GM13976 (cell line): ENCODE measurements at regions not wholly inside any gene's neighbourhood (a gene's known extent, or its start where the extent isn't known, plus 50 kb on each side); places are given as distances from the start of the nearest gene placed in this dataset.

Source experiments
- DNase-seq: peaks from one replicate; pipeline ENCODE4 v3.0.0; 2012; ENCODE audit warnings: low spot score
- in situ Hi-C: fragments of 300-500 bp; cut with MboI; formaldehyde crosslinking; loops from one replicate; pipeline ENCODE4 v1.12.0; 2022; ENCODE audit warnings: low sequenced_read_pairs, mixed read lengths, inconsistent platforms; ENCODE audit not compliant: unreplicated experiment
- TF ChIP-seq, protein P1 (sequence below): IDR thresholded peaks from 2 replicates; pipeline ENCODE4 v1.5.1; 2012; ENCODE audit warnings: borderline replicate concordance, mild to moderate bottlenecking; ENCODE audit not compliant: insufficient read depth; ENCODE audit errors: extremely low read depth, missing control alignments, control extremely low read depth

DNA sequence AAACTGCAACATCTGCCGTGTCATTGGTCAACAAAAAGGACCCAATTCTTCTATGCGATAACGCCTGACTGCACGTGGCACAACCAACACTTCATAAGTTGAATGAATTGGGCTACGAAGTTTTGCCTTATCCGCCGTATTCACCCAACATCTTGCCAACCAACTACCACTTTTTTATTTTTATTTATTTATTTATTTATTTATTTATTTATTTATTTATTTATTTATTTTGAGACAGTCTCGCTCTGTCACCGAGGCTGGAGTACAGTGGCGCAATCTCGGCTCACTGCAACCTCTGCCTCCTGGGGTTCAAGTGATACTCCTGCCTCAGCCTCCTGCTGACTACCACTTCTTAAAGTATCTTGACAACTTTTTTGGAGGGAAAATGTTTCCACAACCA lies 127.4 kb downstream of the RASSF9 start:
- in situ Hi-C loops = no loop called here
- TF ChIP-seq, protein P1, sequence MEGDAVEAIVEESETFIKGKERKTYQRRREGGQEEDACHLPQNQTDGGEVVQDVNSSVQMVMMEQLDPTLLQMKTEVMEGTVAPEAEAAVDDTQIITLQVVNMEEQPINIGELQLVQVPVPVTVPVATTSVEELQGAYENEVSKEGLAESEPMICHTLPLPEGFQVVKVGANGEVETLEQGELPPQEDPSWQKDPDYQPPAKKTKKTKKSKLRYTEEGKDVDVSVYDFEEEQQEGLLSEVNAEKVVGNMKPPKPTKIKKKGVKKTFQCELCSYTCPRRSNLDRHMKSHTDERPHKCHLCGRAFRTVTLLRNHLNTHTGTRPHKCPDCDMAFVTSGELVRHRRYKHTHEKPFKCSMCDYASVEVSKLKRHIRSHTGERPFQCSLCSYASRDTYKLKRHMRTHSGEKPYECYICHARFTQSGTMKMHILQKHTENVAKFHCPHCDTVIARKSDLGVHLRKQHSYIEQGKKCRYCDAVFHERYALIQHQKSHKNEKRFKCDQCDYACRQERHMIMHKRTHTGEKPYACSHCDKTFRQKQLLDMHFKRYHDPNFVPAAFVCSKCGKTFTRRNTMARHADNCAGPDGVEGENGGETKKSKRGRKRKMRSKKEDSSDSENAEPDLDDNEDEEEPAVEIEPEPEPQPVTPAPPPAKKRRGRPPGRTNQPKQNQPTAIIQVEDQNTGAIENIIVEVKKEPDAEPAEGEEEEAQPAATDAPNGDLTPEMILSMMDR = no peak
- no peak for DNase-seq

DNA sequence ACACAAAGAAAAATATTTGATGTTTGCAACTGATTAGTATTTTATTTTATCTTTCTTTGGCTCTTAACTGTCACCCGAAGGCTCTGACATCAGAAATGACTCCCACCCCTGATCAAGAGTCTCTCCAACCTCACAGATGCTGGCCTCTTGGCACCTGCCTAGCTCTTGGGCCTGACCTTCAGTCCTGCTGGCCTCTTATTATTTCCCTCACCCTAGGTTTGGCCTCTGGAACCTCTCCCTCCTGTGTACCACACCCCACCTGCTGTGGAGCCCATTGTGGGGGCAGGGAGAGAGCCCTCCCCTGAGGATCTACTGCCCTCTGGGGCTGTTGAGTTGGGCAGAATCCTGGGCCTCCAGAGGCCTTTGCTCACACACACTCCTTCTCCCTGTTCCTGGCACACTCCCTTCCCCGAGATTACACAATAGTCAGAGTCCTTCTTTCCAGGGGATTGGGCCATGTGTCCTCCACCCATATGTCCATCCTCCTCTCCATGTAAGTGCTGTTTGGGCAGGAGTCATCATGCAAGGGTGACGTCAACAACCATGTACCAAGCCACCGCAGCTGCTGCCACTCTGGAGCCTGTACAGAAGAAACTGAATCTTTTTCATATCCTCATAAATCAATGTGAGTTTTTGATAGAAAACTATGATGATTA lies 124.3 kb downstream of the RASSF9 start:
- TF ChIP-seq, protein P1 = no peak
- in situ Hi-C loops = no loop called here
- DNase-seq = no peak

DNA sequence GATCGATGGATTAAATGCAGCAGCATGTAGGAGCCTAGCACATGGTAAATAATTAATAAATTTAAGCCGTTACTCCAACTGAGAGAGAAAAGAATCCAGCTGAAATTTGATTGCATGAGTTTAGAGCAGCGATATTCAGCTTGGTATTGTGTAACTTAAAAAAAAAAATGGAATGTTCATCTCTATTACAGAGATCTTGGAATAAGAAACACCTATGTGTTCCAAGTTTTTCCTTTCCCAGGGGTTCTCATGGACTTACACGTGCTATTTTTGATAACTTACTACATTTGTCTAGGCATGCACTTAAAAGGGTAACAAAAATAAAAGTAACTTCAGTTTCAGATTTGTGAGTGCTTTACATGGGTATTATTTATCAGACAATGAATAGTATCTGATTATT lies 122.8 kb downstream of the RASSF9 start:
- in situ Hi-C loops = no loop called here
- TF ChIP-seq, protein P1 = no peak
- no peak for DNase-seq

DNA sequence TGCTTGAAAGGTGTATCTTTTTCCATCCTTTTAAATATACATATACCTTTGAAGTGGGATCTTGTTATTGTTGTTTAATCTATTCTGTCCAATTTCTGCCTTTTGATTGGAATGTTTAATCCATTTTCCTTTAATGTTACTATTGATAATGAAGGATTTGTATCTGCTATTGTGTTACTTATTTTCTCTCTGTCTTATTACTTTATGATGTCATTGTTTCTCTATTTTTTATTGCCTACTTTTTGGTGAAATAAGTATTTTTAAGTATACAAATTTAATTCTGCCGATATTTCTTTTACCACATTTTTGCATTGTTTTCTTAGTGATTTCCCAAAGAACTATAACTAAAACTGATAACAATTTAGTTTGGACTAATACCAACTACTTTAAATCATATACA lies 121.8 kb downstream of the RASSF9 start:
- TF ChIP-seq, protein P1 = no peak
- in situ Hi-C loops = no loop called here
- DNase-seq = no peak

DNA sequence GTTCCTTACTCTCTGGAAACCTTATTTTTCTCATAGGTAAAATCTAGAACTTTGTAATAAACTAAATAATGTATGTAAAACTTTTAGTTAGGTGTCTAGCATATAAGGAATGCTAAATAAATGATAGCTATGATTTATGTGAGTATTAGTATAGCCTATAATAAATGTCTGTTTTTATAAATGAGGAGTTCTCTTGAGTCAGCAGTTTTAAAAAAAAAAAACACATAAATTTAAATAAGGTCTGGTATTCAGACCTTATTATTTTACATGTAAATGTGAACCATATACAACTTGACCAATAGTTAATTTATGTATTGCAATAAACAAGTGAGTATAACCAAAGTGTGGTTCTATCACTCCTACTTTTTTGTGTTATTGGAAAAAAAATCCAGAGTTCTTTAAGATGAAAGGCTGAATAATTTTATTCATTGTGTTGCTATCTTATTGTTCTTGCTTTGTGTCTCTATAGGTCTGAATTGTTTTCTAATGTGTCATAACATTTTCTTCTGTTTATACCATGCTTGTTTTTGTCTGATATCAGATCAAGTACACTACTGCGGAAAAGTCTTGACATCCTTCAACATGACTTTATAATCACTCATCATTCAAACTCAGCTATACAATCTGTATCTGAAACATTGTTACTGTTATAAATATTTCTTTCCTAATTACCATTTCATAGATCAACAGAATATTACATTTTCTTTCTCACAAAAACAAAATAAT lies 115.7 kb downstream of the RASSF9 start:
- in situ Hi-C loops = no loop called here
- DNase-seq = no peak
- TF ChIP-seq, protein P1 = no peak

DNA sequence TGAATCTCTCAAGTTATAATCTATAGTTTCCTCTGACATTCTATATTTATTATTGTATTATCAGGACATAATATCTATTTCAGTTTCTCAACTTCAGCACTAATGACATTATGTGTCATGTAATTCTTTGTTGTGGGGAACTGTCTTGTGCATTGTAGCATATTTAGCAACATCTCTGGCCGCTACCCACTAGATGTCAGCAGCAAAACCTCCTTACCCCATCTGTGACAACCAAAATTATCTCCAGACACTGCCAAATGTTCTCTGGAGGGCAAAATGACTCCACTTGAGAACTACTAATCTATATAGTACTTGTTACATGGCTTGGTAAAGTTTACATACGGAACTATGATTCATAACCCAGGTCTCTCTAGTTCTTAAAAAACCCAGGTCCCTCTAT lies 110.2 kb downstream of the RASSF9 start:
- no peak for DNase-seq
- in situ Hi-C loops = no loop called here
- TF ChIP-seq, protein P1 = no peak
